IMR-90 (cell line): ENCODE measurements at regions not wholly inside any gene's neighbourhood (a gene's known extent, or its start where the extent isn't known, plus 50 kb on each side); places are given as distances from the start of the nearest gene placed in this dataset.
A peak's percentile ranks its signal among the peaks of the same experiment; 100 is the strongest.

Experiments used
- ATAC-seq: fragments of 200-7000 bp; cut with Tn5 transposase; 2 replicates; pipeline ENCODE4 v1.9.1; 2020; ENCODE audit warnings: low read depth, mild to moderate bottlenecking, moderate library complexity
- BruUV-seq: library from RNA; stranded (reverse); fragments of 400-500 nt; replicated peaks from 2 replicates; lab custom pipeline; 2021; lab: Mats Ljungman, UMichigan
- CTCF ChIA-PET: fragments of 300-600 bp; formaldehyde crosslinking; extraction: SDS; loops from one replicate; lab custom pipeline; 2021; ENCODE audit warnings: antibody characterized with exemption; lab: Yijun Ruan, JAX
- POLR2A ChIA-PET: fragments of 300-600 bp; sonication (Branson Sonifier 250); formaldehyde crosslinking; loops from one replicate; lab custom pipeline; 2022; ENCODE audit warnings: antibody characterized with exemption; ENCODE audit not compliant: unreplicated experiment; lab: Charles Lee
- DNase-seq: peaks from one replicate; pipeline ENCODE4 v3.0.0; 2013
- H2AFZ ChIP-seq: replicated peaks from 2 replicates; pipeline ENCODE3; 2013; ENCODE audit warnings: low read length, mild to moderate bottlenecking; ENCODE audit not compliant: poor library complexity
- H2AK5ac ChIP-seq: 2 replicates; pipeline ENCODE4 v1.6.1; 2013; ENCODE audit warnings: low read depth, low read length, inconsistent platforms
- H2AK9ac ChIP-seq: replicated peaks from 2 replicates; pipeline ENCODE3; 2013; ENCODE audit warnings: mild to moderate bottlenecking, low read depth, low read length, moderate library complexity; ENCODE audit not compliant: poor library complexity
- H2BK120ac ChIP-seq: 2 replicates; pipeline ENCODE4 v1.6.1; 2013; ENCODE audit warnings: low read depth, low read length, inconsistent platforms
- H2BK15ac ChIP-seq: 3 replicates; pipeline ENCODE4 v1.6.1; 2013; ENCODE audit warnings: low read depth, low read length, inconsistent platforms
- H2BK20ac ChIP-seq: 2 replicates; pipeline ENCODE4 v1.6.1; 2013; ENCODE audit warnings: low read depth, mild to moderate bottlenecking, inconsistent platforms, low read length, moderate library complexity
- H2BK5ac ChIP-seq: 2 replicates; pipeline ENCODE4 v1.6.1; 2013; ENCODE audit warnings: mild to moderate bottlenecking, low read depth, low read length, inconsistent platforms; ENCODE audit not compliant: poor library complexity, severe bottlenecking
- H3K14ac ChIP-seq: replicated peaks from 2 replicates; pipeline ENCODE4 v1.6.1; 2013; ENCODE audit warnings: low read depth, low read length, inconsistent platforms
- H3K18ac ChIP-seq: 2 replicates; pipeline ENCODE4 v1.6.1; 2013; ENCODE audit warnings: low read depth, low read length, control low read depth
- H3K23ac ChIP-seq: 2 replicates; pipeline ENCODE4 v1.6.1; 2013; ENCODE audit warnings: low read depth, low read length, inconsistent platforms
- H3K27ac ChIP-seq: 2 replicates; pipeline ENCODE4 v1.5.1; 2013; ENCODE audit warnings: mild to moderate bottlenecking, control low read depth, low read length; ENCODE audit not compliant: insufficient read depth
- H3K27me3 ChIP-seq: 2 replicates; pipeline ENCODE4 v1.6.1; 2013; ENCODE audit warnings: low read length; ENCODE audit not compliant: control insufficient read depth, insufficient read depth
- H3K36me3 ChIP-seq: 2 replicates; pipeline ENCODE4 v1.6.1; 2013; ENCODE audit warnings: low read length, mixed read lengths; ENCODE audit not compliant: control insufficient read depth, insufficient read depth
- H3K4ac ChIP-seq: 2 replicates; pipeline ENCODE4 v1.6.1; 2013; ENCODE audit warnings: low read depth, low read length, inconsistent platforms
- H3K4me1 ChIP-seq: 2 replicates; pipeline ENCODE4 v1.6.1; 2013; ENCODE audit warnings: low read length, mixed read lengths; ENCODE audit not compliant: control insufficient read depth, insufficient read depth
- H3K4me2 ChIP-seq: 2 replicates; pipeline ENCODE4 v1.6.1; 2013; ENCODE audit warnings: low read depth, mild to moderate bottlenecking, control low read depth, low read length, moderate library complexity
- H3K4me3 ChIP-seq: 2 replicates; pipeline ENCODE4 v1.5.1; 2013; ENCODE audit warnings: low read depth, mild to moderate bottlenecking, control low read depth, low read length, moderate library complexity; ENCODE audit not compliant: insufficient read depth
- H3K56ac ChIP-seq: 2 replicates; pipeline ENCODE4 v1.6.1; 2013; ENCODE audit warnings: low read length, inconsistent platforms; ENCODE audit not compliant: insufficient read depth; ENCODE audit errors: extremely low read depth
- H3K79me1 ChIP-seq, 2 experiments: 2 replicates each; pipeline ENCODE4 v1.6.1; 2013; ENCODE audit warnings: low read length in 2 of 2, inconsistent platforms in 1 of 2, low read depth in 1 of 2
- H3K9ac ChIP-seq: 2 replicates; pipeline ENCODE4 v1.6.1; 2013; ENCODE audit warnings: low read depth, low read length, control low read depth
- H3K9me1 ChIP-seq: 2 replicates; pipeline ENCODE4 v1.6.1; 2013; ENCODE audit warnings: low read length, inconsistent platforms; ENCODE audit not compliant: insufficient read depth
- H3K9me3 ChIP-seq: 2 replicates; pipeline ENCODE4 v1.6.1; 2013; ENCODE audit warnings: low read length; ENCODE audit not compliant: control insufficient read depth, insufficient read depth
- H4K20me1 ChIP-seq: 2 replicates; pipeline ENCODE4 v1.6.1; 2013; ENCODE audit warnings: low read length, inconsistent platforms; ENCODE audit not compliant: insufficient read depth
- H4K5ac ChIP-seq: 2 replicates; pipeline ENCODE4 v1.6.1; 2013; ENCODE audit warnings: mild to moderate bottlenecking, low read depth, low read length, control low read depth
- H4K8ac ChIP-seq, 2 experiments: 2 replicates each; pipeline ENCODE4 v1.6.1; 2013; ENCODE audit warnings: low read depth in 2 of 2, low read length in 2 of 2, control low read depth in 1 of 2, inconsistent platforms in 1 of 2
- H4K91ac ChIP-seq: 2 replicates; pipeline ENCODE4 v1.6.1; 2013; ENCODE audit warnings: low read depth, low read length, inconsistent platforms; ENCODE audit not compliant: insufficient read depth
- BHLHE40 ChIP-seq: fragments of 150-350 bp; IDR thresholded peaks from 2 replicates; pipeline ENCODE4 v1.6.1; 2016; ENCODE audit warnings: mild to moderate bottlenecking, low read depth, low read length
- CHD1 ChIP-seq: IDR thresholded peaks from 2 replicates; pipeline ENCODE4 v1.6.1; 2012; ENCODE audit warnings: low read depth, low read length, improper control_type of control experiment
- ELK1 ChIP-seq: fragments of 150-350 bp; IDR thresholded peaks from 2 replicates; pipeline ENCODE4 v1.6.1; 2016; ENCODE audit warnings: low read depth, mild to moderate bottlenecking, low read length, moderate library complexity, borderline replicate concordance
- FOS ChIP-seq: fragments of 150-350 bp; IDR thresholded peaks from 2 replicates; pipeline ENCODE4 v1.6.1; 2016; ENCODE audit warnings: low read depth, low read length
- MAFK ChIP-seq: IDR thresholded peaks from 2 replicates; pipeline ENCODE4 v1.6.1; 2012; ENCODE audit warnings: low read depth, low read length, improper control_type of control experiment
- POLR2A ChIP-seq: IDR thresholded peaks from 2 replicates; pipeline ENCODE4 v1.6.1; 2012; ENCODE audit warnings: mild to moderate bottlenecking, low read depth, low read length
- RAD21 ChIP-seq: IDR thresholded peaks from 2 replicates; pipeline ENCODE4 v1.6.1; 2012; ENCODE audit warnings: low read length, improper control_type of control experiment
- RCOR1 ChIP-seq: IDR thresholded peaks from 2 replicates; pipeline ENCODE4 v1.6.1; 2012; ENCODE audit warnings: mild to moderate bottlenecking, low read length, improper control_type of control experiment; ENCODE audit not compliant: insufficient replicate concordance
- SMC3 ChIP-seq: fragments of 150-350 bp; IDR thresholded peaks from 2 replicates; pipeline ENCODE4 v1.6.1; 2016; ENCODE audit warnings: low read depth, mild to moderate bottlenecking, antibody characterized with exemption, low read length, moderate library complexity
- USF2 ChIP-seq: fragments of 150-350 bp; IDR thresholded peaks from 2 replicates; pipeline ENCODE4 v1.6.1; 2017; ENCODE audit warnings: mild to moderate bottlenecking, antibody characterized with exemption, low read length, low read depth
- WGBS, 2 experiments: methylation state at CpG; one replicate each; pipeline versions ENCODE4 v1.1.5 to v1.1.7; 2013; ENCODE audit warnings: missing lambda C conversion rate in 2 of 2; ENCODE audit not compliant: insufficient read length in 1 of 2; ENCODE audit errors: extremely low coverage in 2 of 2; 5-methylcytosine and 5-hydroxymethylcytosine counted together
- dilution Hi-C: fragments of 300-500 bp; cut with HindIII; formaldehyde crosslinking; loops from one replicate; pipeline ENCODE4 v1.14.3; 2018; ENCODE audit warnings: low sequenced_read_pairs; ENCODE audit not compliant: unreplicated experiment
- in situ Hi-C: fragments of 300-500 bp; cut with MboI; formaldehyde crosslinking; loops from 3 replicates; pipeline ENCODE4 v1.14.3; 2019; ENCODE audit warnings: low sequenced_read_pairs, inconsistent platforms, mixed read lengths
- intact Hi-C: fragments of 100-400 bp; cut with micrococcal nuclease; formaldehyde crosslinking; loops from 2 replicates; pipeline ENCODE4 v1.10.0; 2022

GRCh38 chr2:176446718-176447414 is 177.6 kb downstream of the MTX2 start:
- no TSS peak for BruUV-seq

More at GRCh38 chr2:176446718-176447414, 177.6 kb downstream of the MTX2 start:
- no CpG with 5 or more reads among the region's 4 CpGs for WGBS, 2 experiments
- Histone ChIP-seq H2BK120ac (peak overlapping the region; percentile 45), H3K14ac (no peak overlapping the region), H4K5ac (peak overlapping the region; percentile 29; the same call in 1 of the 2 replicates), H3K27me3 (no peaks in the 10 kb centered on the region), H3K27ac (no peak overlapping the region), H4K20me1 (no peaks in the 10 kb centered on the region), H3K9me1 (peaks cover 8% of the 10 kb centered on the region; the same call in 1 of the 2 replicates), H3K4me1 (peaks cover 5% of the 10 kb centered on the region), H2BK20ac (peak overlapping the region; percentile 2; the same call in 1 of the 2 replicates), H3K36me3 (no peaks in the 10 kb centered on the region), H3K4me3 (no peak overlapping the region), H3K4me2 (no peak overlapping the region), H2BK15ac (peak overlapping the region; percentile 29; the same call in 1 of the 3 replicates), H2AK9ac (no peak overlapping the region), H3K56ac (no peak overlapping the region), H4K8ac (peak overlapping the region; percentile 32 to 55; a peak in 3 of 4 replicates), H2AFZ (peak overlapping the region; percentile 46), H3K4ac (0 out of 2 replicates have a peak overlapping the region, but pooled peaks have one; percentile 2), H3K23ac (no peak overlapping the region), H3K9me3 (no peaks in the 10 kb centered on the region), H3K9ac (no peak overlapping the region), H2AK5ac (peak overlapping the region; percentile 18; the same call in 1 of the 2 replicates), H3K79me1 (no peaks in the 10 kb centered on the region), H2BK5ac (no peak overlapping the region), H4K91ac (0 out of 2 replicates have a peak overlapping the region, but pooled peaks have one; percentile 46), H3K18ac (peak overlapping the region; percentile 57; the same call in 1 of the 2 replicates)
- ATAC-seq (no peak; the same call in 1 of the 2 replicates), DNase-seq (peak; percentile 27)
- CTCF ChIA-PET: interaction anchor here (0.7 to 2.0 kb wide), 7 partner anchors 8 to 306 kb away, joined by 3 to 22 read pairs (median 4); partner anchors contain the start of gene MTX2
- intact Hi-C loops: no loop called here
- in situ Hi-C loops: no loop called here
- dilution Hi-C loops: no loop called here
- TF ChIP-seq BHLHE40: no peak
- no peak for TF ChIP-seq RCOR1
- no peak for TF ChIP-seq USF2
- no peak for TF ChIP-seq CHD1
- TF ChIP-seq RAD21: no peak
- no peak for TF ChIP-seq MAFK
- no peak for TF ChIP-seq SMC3
- TF ChIP-seq ELK1: no peak
- TF ChIP-seq FOS: no peak
- TF ChIP-seq POLR2A: no peak
- POLR2A ChIA-PET: no interaction called here
